Fibroblast of lung (primary cell): ENCODE measurements at regions not wholly inside any gene's neighbourhood (a gene's known extent, or its start where the extent isn't known, plus 50 kb on each side); places are given as distances from the start of the nearest gene placed in this dataset.

Experiments
- EZH2 ChIP-seq: IDR thresholded peaks from 2 replicates; pipeline ENCODE4 v1.5.1; 2012; ENCODE audit warnings: low read length, control low read depth, mild to moderate bottlenecking; ENCODE audit errors: missing control alignments
- TF ChIP-seq, protein P1 (sequence below), 2 donors: IDR thresholded peaks in 1 of 2; conservative IDR thresholded peaks in 1 of 2; 1 replicate in 1 of 2; 2 replicates in 1 of 2; pipeline ENCODE4 v1.5.1; 2011 to 2012; ENCODE audit warnings: low read length in 2 of 2, control low read depth in 1 of 2, inconsistent platforms in 1 of 2, low read depth in 1 of 2, mild to moderate bottlenecking in 1 of 2

GRCh38 chrX:78387364-78387763 is 60.0 kb upstream of the CYSLTR1 start:
- TF ChIP-seq, protein P1, sequence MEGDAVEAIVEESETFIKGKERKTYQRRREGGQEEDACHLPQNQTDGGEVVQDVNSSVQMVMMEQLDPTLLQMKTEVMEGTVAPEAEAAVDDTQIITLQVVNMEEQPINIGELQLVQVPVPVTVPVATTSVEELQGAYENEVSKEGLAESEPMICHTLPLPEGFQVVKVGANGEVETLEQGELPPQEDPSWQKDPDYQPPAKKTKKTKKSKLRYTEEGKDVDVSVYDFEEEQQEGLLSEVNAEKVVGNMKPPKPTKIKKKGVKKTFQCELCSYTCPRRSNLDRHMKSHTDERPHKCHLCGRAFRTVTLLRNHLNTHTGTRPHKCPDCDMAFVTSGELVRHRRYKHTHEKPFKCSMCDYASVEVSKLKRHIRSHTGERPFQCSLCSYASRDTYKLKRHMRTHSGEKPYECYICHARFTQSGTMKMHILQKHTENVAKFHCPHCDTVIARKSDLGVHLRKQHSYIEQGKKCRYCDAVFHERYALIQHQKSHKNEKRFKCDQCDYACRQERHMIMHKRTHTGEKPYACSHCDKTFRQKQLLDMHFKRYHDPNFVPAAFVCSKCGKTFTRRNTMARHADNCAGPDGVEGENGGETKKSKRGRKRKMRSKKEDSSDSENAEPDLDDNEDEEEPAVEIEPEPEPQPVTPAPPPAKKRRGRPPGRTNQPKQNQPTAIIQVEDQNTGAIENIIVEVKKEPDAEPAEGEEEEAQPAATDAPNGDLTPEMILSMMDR (conservative IDR thresholded peaks at IDR 0.05 in 1 of 2, IDR thresholded peaks at IDR 0.05 in 1 of 2; ENCODE audit: low read depth in 1 of 2, low read length in 2 of 2), result no peak
- no peak for TF ChIP-seq EZH2
